HG02981 (cell line): ENCODE measurements at regions not wholly inside any gene's neighbourhood (a gene's known extent, or its start where the extent isn't known, plus 50 kb on each side); places are given as distances from the start of the nearest gene placed in this dataset.
A peak's percentile ranks its signal among the peaks of the same experiment; 100 is the strongest.
"Not testable (repeated sequence)": the region's sequence is repeated elsewhere in the genome, so short reads cannot be mapped to it uniquely, and the experiment has no call there.

Source experiments
- ATAC-seq: cut with Tn5 transposase; IDR thresholded peaks from one replicate; pipeline ENCODE4 v1.9.1; 2021; ENCODE audit warnings: mild to moderate bottlenecking, moderate library complexity; ENCODE audit not compliant: unreplicated experiment

GRCh38 chr16:21533474-21533873 is 65.9 kb upstream of the METTL9 start:
- ATAC-seq: not testable (repeated sequence)

GRCh38 chr16:21534561-21534960 is 64.8 kb upstream of the METTL9 start:
- ATAC-seq: not testable (repeated sequence)

- ATAC-seq: not testable (repeated sequence)
Measured at GRCh38 chr16:21535201-21535600, 64.2 kb upstream of the METTL9 start.

DNA sequence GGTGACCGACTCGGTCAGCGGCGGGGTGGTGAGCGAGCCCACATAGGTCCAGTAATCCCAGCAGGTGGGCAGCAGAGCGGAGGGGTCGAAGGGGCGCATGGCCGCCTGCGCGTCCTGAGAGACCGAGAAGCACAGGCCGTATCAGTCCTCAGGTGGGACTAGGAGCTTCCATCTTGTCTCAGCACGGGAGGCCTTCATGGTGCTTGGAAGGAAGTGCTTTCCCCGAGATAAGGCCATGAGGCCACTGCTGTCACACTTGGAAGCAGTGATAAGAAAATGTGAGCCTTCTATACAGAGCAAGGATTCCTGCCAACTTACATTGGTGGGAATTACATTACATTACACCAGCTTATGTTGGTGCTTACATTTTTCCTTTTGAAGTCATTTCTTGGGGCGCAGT is 62.6 kb upstream of the METTL9 start:
- ATAC-seq: not testable (repeated sequence)

- ATAC-seq: not testable (repeated sequence)
Measured at GRCh38 chr16:21537598-21537997, 61.8 kb upstream of the METTL9 start.

DNA sequence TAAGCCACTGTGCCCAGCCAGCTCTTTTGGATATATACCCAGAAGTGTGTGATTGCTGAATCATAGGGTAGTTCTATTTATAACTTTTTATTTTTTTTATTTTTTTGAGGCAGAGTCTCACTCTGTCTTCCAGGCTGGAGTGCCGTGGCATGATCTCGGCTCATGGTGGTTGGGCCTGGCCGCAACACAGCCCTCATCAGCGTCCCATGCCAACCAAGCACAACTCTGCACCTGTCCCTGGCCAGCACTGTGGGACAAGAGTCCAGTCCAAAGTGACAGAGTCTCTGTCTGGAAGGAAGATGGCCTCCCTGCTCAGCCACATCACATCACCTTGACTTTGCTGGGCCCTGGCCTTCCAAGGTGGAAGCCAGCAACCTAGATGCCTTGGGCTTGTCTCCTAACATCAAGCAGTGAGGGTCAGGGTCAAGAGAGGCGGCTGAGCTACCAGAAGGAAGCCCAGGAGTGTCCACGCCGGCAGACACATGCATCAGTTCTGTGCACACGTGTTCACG is 60.2 kb upstream of the METTL9 start:
- not testable (repeated sequence) for ATAC-seq

DNA sequence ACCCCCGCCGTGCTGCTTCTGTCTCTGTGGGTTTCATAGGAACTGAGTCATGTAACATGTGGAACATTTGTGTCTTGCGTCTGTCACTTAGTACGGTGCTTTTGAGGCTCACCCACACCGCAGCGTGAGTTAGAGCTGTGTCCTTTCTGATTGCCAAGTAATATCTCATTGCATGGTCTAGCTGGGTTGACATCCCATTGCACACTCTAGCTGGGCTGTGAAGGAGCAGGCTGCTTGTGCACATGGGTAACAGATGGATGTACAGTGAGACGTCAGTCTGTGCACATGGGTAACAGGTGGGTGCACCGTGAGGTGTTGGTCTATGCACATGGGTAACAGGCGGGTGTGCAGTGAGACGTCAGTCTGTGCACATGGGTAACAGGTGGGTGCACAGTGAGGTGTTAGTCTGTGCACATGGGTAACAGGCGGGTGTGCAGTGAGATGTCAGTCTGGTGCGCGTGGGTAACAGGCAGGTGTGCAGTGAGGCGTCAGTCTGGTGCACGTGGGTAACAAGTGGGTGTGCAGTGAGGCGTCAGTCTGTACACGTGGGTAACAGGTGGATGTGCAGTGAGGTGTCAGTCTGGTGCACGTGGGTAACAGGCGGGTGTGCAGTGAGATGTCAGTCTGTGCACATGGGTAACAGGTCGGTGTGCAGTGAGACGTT is 58.5 kb upstream of the METTL9 start:
- ATAC-seq: peak; percentile 71

GRCh38 chr16:21541611-21542051 is 57.7 kb upstream of the METTL9 start:
- peak; percentile 52 for ATAC-seq

DNA sequence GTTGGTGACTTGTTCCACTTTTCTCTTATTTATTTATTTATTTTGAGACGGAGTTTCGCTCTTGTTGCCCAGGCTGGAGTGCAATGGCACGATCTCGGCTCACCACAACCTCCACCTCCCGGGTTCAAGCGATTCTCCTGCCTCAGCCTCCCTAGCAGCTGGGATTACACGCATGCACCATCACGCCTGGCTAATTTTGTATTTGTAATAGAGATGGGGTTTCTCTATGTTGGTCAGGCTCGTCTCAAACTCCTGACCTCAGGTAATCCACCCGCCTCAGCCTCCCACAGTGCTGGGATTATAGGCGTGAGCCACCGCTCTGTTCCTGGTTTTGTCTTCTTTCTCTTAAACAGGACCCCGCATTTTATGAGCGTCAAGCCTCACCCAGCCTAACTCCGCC is 57.3 kb upstream of the METTL9 start:
- ATAC-seq: not testable (repeated sequence)

GRCh38 chr16:21542491-21543124 is 56.8 kb upstream of the METTL9 start:
- not testable (repeated sequence) for ATAC-seq

DNA sequence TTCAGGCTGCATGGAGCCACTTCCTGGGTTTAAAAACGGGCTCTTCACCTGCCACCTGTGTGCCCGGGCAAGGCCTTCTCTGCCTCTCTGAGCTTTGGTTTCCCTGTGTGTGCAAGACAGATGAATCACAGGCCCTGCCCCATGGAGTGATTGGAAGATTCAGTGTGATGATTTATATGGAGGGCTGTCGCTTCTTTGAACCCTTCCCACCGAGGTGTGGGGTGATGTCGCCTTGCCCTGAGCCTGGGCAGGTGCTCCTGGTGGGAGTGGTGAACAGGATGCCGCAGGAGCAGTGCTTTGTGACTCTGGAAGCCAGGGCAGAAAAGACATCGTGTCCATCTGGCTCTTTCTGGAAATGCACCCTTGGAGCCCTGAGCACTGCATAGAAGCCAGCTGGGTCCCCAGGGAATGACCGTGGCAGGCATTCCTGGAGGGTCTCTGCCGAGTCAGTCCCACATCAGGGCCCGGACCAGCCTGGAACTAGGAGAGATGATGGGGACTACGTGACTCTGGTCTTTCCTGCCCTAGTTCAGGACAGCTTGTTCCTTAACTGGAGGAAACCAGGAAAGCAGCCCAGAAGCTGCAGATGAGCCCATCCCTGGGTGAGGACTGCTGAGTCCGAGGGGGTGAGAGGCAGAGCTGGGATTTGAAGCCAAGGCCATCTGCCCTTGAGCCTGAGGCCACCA is 56.1 kb upstream of the METTL9 start:
- ATAC-seq: not testable (repeated sequence)

- ATAC-seq: not testable (repeated sequence)
Measured at GRCh38 chr16:21545664-21546326, 53.6 kb upstream of the METTL9 start.

GRCh38 chr16:21549396-21549795 is 50.0 kb upstream of the METTL9 start:
- ATAC-seq: not testable (repeated sequence)
